ENCODE measurements at regions not wholly inside any gene's neighbourhood (a gene's known extent, or its start where the extent isn't known, plus 50 kb on each side); places are given as distances from the start of the nearest gene placed in this dataset.

GRCh38 chr1:238242181-238242580, 351.5 kb upstream of the ZP4 start:
- H3K4me3 ChIP-seq = no peak overlapping the region
- no peaks in the 10 kb centered on the region for H3K36me3 ChIP-seq
- H3K27ac ChIP-seq = no peak overlapping the region
- H3K9me3 ChIP-seq = no peaks in the 10 kb centered on the region
- no peaks in the 10 kb centered on the region for H3K27me3 ChIP-seq
- no peak for DNase-seq (ENCODE audit: low spot score)
- TF ChIP-seq CTCF (IDR thresholded peaks at IDR 0.05) = no peak
- H3K4me1 ChIP-seq = no peaks in the 10 kb centered on the region

GRCh38 chr1:238241607-238242006, 350.9 kb upstream of the ZP4 start:
- Histone ChIP-seq H3K27ac (no peak overlapping the region), H3K4me1 (no peaks in the 10 kb centered on the region), H3K9me3 (no peaks in the 10 kb centered on the region), H3K4me3 (no peak overlapping the region), H3K36me3 (no peaks in the 10 kb centered on the region), H3K27me3 (no peaks in the 10 kb centered on the region)
- no peak for TF ChIP-seq CTCF (IDR thresholded peaks at IDR 0.05)
- no peak for DNase-seq (ENCODE audit: low spot score)

- Histone ChIP-seq H3K27ac (no peak overlapping the region), H3K27me3 (no peaks in the 10 kb centered on the region)
- TF ChIP-seq CTCF (IDR thresholded peaks at IDR 0.05) = no peak
Observed at GRCh38 chr1:238239343-238239742, 348.6 kb upstream of the ZP4 start.

GRCh38 chr1:238233966-238234365, 343.2 kb upstream of the ZP4 start:
- H3K27me3 ChIP-seq = no peaks in the 10 kb centered on the region
- no peaks in the 10 kb centered on the region for H3K36me3 ChIP-seq
- H3K27ac ChIP-seq = no peak overlapping the region
- no peaks in the 10 kb centered on the region for H3K4me1 ChIP-seq
- TF ChIP-seq CTCF (IDR thresholded peaks at IDR 0.05) = no peak
- DNase-seq (ENCODE audit: low spot score) = no peak
- no peak overlapping the region for H3K4me3 ChIP-seq
- H3K9me3 ChIP-seq = no peaks in the 10 kb centered on the region

More at GRCh38 chr1:238239343-238239742, 348.6 kb upstream of the ZP4 start:
- H3K9me3 ChIP-seq = no peaks in the 10 kb centered on the region
- no peaks in the 10 kb centered on the region for H3K36me3 ChIP-seq
- DNase-seq (ENCODE audit: low spot score) = no peak
- H3K4me1 ChIP-seq = no peaks in the 10 kb centered on the region
- no peak overlapping the region for H3K4me3 ChIP-seq

GRCh38 chr1:238232084-238232710, 341.5 kb upstream of the ZP4 start:
- H3K9me3 ChIP-seq = no peaks in the 10 kb centered on the region
- no peaks in the 10 kb centered on the region for H3K4me1 ChIP-seq
- H3K36me3 ChIP-seq = no peaks in the 10 kb centered on the region
- no peak for TF ChIP-seq CTCF (IDR thresholded peaks at IDR 0.05)
- no peak overlapping the region for H3K4me3 ChIP-seq
- no peaks in the 10 kb centered on the region for H3K27me3 ChIP-seq
- H3K27ac ChIP-seq = no peak overlapping the region
- DNase-seq (ENCODE audit: low spot score) = no peak

GRCh38 chr1:238226810-238227209, 336.1 kb upstream of the ZP4 start:
- H3K36me3 ChIP-seq = no peaks in the 10 kb centered on the region
- H3K4me1 ChIP-seq = no peaks in the 10 kb centered on the region
- no peak overlapping the region for H3K27ac ChIP-seq
- H3K4me3 ChIP-seq = no peak overlapping the region
- no peaks in the 10 kb centered on the region for H3K27me3 ChIP-seq
- no peak for DNase-seq (ENCODE audit: low spot score)
- H3K9me3 ChIP-seq = no peaks in the 10 kb centered on the region
- no peak for TF ChIP-seq CTCF (IDR thresholded peaks at IDR 0.05)
